Mesothelial cell of epicardium (in vitro differentiated cells): ENCODE measurements at regions not wholly inside any gene's neighbourhood (a gene's known extent, or its start where the extent isn't known, plus 50 kb on each side); places are given as distances from the start of the nearest gene placed in this dataset.
"Not testable (repeated sequence)": the region's sequence is repeated elsewhere in the genome, so short reads cannot be mapped to it uniquely, and the experiment has no call there.

Source experiments
- DNase-seq, 2 experiments: peaks; one replicate each; pipeline ENCODE4 v3.0.0; 2021; ENCODE audit warnings: low spot score in 2 of 2; ENCODE audit not compliant: unreplicated experiment in 2 of 2
- H3K27ac Mint-ChIP-seq: 2 replicates; pipeline ENCODE4 v1.8.0; 2021; ENCODE audit warnings: mixed read lengths
- H3K27me3 Mint-ChIP-seq: 2 replicates; pipeline ENCODE4 v1.8.0; 2021; ENCODE audit warnings: low read depth, mixed read lengths
- H3K36me3 Mint-ChIP-seq: 2 replicates; pipeline ENCODE4 v1.8.0; 2021; ENCODE audit warnings: mixed read lengths
- H3K4me1 Mint-ChIP-seq: 2 replicates; pipeline ENCODE4 v1.8.0; 2021; ENCODE audit warnings: mixed read lengths
- H3K4me3 Mint-ChIP-seq: 2 replicates; pipeline ENCODE4 v1.8.0; 2021; ENCODE audit warnings: mild to moderate bottlenecking, moderate library complexity, mixed read lengths
- H3K9me3 Mint-ChIP-seq: 2 replicates; pipeline ENCODE4 v1.8.0; 2021; ENCODE audit warnings: mixed read lengths
- CTCF ChIP-seq: fragments of 200-600 bp; sonication (generic); IDR thresholded peaks from one replicate; pipeline ENCODE4 v1.5.0; 2021; ENCODE audit warnings: antibody characterized with exemption; ENCODE audit not compliant: unreplicated experiment

DNA sequence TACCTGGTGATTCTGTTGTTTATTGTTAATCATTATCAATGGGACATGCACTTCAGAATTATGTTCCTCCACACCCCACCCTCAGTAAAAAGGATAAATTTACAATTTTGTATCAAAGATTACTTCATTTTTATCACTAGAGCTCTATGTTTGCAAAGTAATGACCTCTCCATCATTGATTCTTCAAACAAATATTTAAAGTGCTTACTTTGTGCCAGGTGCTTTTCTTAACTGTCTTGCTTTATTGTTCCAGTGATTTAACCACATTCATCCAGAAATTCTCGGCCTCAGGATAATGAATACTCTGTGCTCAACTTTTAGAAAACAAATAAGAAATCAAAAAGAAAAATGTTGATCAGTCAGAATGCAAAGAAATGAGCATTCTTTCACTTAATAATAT, 144.9 kb upstream of the FOXP2 start:
- no peak overlapping the region for H3K4me3 Mint-ChIP-seq
- H3K9me3 Mint-ChIP-seq = peaks cover 27% of the 10 kb centered on the region
- H3K4me1 Mint-ChIP-seq = no peaks in the 10 kb centered on the region
- peaks cover 3% of the 10 kb centered on the region for H3K36me3 Mint-ChIP-seq
- no peak for DNase-seq
- H3K27me3 Mint-ChIP-seq = no peaks in the 10 kb centered on the region
- no peak for TF ChIP-seq CTCF
- H3K27ac Mint-ChIP-seq = no peak overlapping the region

- not testable (repeated sequence) for H3K4me1 Mint-ChIP-seq, H3K36me3 Mint-ChIP-seq, H3K27me3 Mint-ChIP-seq, DNase-seq, H3K4me3 Mint-ChIP-seq, H3K27ac Mint-ChIP-seq
- peaks cover 17% of the 10 kb centered on the region for H3K9me3 Mint-ChIP-seq
Observed at GRCh38 chr7:114267550-114267949, 147.1 kb upstream of the FOXP2 start.

GRCh38 chr7:114264023-114264422, 150.6 kb upstream of the FOXP2 start:
- peaks cover 2% of the 10 kb centered on the region for H3K36me3 Mint-ChIP-seq
- no peak for DNase-seq
- no peak overlapping the region for H3K4me3 Mint-ChIP-seq
- no peaks in the 10 kb centered on the region for H3K27me3 Mint-ChIP-seq
- H3K9me3 Mint-ChIP-seq = peaks cover 11% of the 10 kb centered on the region
- TF ChIP-seq CTCF = no peak
- no peaks in the 10 kb centered on the region for H3K4me1 Mint-ChIP-seq
- H3K27ac Mint-ChIP-seq = no peak overlapping the region

GRCh38 chr7:114263219-114263618, 151.4 kb upstream of the FOXP2 start:
- no peak for DNase-seq
- H3K4me3 Mint-ChIP-seq = no peak overlapping the region
- no peak for TF ChIP-seq CTCF
- no peaks in the 10 kb centered on the region for H3K27me3 Mint-ChIP-seq
- no peak overlapping the region for H3K27ac Mint-ChIP-seq
- H3K4me1 Mint-ChIP-seq = no peaks in the 10 kb centered on the region
- H3K9me3 Mint-ChIP-seq = peaks cover 10% of the 10 kb centered on the region
- H3K36me3 Mint-ChIP-seq = peaks cover 2% of the 10 kb centered on the region

GRCh38 chr7:114255404-114255841, 159.2 kb upstream of the FOXP2 start:
- Mint-ChIP-seq H3K4me3 (no peak overlapping the region), H3K4me1 (no peaks in the 10 kb centered on the region), H3K9me3 (peaks cover 29% of the 10 kb centered on the region), H3K27ac (no peak overlapping the region), H3K27me3 (no peaks in the 10 kb centered on the region), H3K36me3 (peaks cover 5% of the 10 kb centered on the region)
- TF ChIP-seq CTCF = no peak
- no peak for DNase-seq

DNA sequence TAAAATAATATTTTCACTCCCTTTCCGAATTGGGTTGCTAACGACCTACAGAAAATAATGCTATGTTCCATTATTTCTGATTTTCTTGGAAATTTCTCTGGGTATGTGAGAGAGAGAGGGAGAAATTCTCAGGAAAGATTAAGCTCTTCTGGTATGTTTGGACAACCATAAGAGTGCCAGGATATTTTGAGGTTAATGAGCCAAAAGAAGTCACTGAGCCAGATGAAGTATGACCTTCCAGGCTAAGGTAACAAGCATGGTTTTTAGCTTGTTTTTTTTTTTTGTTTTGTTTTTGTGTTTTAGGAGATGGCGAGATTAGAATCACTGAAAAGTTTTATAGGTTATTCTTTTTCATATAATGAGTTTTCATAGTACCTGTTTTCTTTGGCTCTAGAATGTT, 171.0 kb upstream of the FOXP2 start:
- no peak for TF ChIP-seq CTCF
- Mint-ChIP-seq H3K4me1 (no peaks in the 10 kb centered on the region), H3K27me3 (no peaks in the 10 kb centered on the region), H3K9me3 (peaks cover 4% of the 10 kb centered on the region), H3K4me3 (no peak overlapping the region), H3K27ac (no peak overlapping the region), H3K36me3 (no peaks in the 10 kb centered on the region)
- DNase-seq = no peak
